GM11168 (cell line): ENCODE measurements at regions not wholly inside any gene's neighbourhood (a gene's known extent, or its start where the extent isn't known, plus 50 kb on each side); places are given as distances from the start of the nearest gene placed in this dataset.
"Not testable (repeated sequence)": the region's sequence is repeated elsewhere in the genome, so short reads cannot be mapped to it uniquely, and the experiment has no call there.

Source experiments
- in situ Hi-C: fragments of 300-500 bp; cut with MboI; formaldehyde crosslinking; loops from one replicate; pipeline ENCODE4 v1.12.0; 2022; ENCODE audit warnings: low sequenced_read_pairs; ENCODE audit not compliant: unreplicated experiment

DNA sequence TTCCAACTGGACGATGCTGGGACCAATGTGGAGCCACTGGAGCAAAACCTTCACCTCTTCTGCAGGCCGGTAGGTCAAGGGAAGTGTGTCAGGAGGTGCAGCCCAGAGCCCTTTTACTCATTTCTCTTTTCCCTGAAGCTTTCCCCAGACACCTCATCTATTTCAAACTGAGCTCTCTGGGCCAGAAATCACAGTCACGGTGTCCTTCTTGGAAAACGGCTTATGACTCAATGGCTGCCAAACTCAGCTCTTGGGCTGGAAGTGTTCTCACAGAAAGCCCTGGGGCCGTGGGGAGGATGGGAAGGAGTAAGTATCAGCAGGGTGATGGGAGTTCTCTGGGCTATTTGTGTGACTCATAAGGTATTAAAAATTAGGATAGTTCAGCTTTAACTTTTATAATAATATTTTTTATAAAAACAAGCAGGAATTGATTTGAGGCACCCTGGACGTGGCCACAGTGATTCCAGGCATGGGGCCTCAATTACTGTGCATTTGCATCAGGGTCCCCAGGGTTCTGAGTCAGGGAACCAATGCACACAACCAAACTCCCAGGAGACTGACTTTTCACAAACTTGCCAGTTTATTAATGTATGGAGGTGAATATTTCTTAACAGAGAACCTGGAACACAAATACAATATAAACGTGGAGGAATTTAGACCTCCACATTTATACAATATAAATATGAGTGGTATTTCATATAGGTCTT, 187.4 kb upstream of the TMEM72 start:
- in situ Hi-C loops = no loop called here

DNA sequence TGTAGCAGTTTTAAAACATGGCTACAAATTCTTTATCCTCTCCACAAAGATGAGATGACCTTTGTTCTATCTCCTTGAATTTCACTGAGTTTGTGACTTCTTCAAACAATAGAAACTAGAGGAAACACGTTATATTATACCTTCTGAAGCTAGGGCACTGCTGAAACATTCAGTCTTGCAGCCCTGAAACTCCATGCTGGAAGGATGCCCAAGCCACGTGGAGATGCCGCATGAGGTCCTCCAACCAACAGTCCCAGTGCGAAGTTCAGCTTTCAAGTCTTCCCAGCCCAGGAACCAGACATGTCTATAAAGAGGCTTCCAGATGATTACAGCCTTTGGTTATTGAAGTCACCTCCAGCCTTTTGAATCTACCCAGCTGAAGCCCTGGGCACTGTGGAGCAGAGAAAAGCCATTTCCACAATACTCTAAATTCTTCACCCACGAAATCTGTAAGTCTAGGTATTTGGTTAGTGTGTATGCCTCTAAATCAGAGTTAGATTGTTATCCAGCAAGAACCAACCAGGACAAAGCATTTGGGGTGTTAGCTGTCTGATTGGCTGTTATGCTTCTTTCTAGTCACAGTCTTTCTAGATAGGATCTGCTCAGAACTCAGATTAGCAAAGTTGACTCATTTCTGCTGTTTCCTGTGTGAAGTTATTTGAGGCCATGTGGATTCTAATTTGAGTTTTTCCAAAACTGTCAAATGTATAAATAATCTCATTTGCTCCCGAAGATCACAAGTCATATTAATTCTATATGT, 186.5 kb upstream of the TMEM72 start:
- in situ Hi-C loops = no loop called here

DNA sequence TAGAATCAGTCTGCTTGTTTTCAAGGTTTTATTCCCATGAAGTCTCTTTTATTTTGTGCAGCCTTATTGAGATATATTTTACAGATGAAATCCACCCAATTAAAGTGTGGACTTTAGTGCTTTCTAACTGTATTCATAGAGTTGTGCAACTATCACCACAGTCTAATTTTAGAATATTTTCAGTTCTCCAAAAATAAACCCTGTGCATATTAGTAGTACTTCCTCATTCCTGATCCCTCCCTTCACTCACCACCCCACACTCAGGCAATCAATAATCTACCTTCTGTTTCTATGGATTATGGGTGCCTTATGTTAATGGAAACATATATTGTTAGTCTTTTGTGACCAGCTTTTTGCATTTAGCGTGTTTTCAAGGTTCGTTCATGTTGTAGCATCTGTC, 185.7 kb upstream of the TMEM72 start:
- in situ Hi-C loops = no loop called here

DNA sequence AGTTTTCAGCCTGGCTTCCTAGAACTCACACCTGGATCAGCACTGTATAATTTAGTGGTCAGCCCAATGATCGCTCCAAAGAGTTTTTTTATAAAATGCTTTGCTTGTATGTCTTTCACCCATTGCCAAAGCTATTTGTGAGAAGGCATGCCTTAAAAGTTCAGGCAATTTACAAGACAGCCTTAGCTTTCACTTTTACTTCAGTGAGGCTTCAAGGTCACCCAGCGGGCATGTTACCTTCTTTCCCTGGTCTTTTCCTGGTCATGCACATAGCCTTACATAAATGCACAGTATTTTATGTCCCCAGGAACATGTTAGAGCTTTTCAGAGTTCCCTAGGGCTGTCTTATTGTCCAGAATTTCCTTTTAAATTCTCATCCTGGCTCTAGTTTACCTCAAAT, 179.9 kb upstream of the TMEM72 start:
- in situ Hi-C loops = no loop called here

DNA sequence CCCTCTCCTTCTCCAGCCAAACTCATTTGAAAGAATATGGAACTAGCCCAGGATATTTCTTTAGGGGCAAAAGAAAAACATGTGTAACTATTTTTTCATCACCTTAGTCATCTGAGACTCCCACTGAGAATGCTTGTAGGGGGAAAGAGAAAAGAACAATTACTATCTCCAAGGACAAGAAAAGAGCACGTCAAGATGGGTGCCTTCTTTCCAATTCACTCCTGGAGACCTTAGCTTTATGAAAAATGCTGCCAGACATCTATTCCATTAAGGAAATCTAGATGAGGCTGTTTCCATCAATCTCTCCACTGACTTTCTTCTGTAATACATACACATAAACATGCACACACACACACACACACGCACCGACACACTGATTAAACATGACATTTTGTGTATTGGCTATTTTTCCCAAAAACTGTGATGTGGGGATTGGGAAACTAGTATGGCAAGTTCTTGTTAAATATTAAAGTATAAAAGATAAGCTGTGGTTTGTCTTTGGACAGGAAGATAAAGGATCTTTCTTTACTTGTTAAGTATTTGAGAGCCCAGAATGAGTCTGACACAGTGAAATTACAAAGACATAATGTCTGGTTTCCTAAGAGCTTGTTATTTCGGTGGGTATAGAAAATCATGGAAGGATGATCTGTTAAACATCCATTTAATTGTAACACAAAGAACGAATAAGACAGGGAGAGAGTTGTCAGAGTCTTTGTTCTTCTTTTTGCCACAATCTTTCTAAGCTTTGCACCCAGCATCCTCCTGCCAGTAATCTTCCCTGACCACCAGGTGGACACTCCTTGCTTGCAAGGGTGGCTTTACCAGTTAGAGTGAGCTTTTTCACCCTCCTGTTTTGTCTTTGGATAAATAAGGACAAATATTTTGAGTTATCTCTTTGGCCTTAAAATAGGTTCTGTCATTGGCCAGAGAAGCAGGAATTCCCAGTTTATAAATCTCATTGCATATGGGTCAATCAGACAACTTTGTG, 177.3 kb upstream of the TMEM72 start:
- in situ Hi-C loops = no loop called here

DNA sequence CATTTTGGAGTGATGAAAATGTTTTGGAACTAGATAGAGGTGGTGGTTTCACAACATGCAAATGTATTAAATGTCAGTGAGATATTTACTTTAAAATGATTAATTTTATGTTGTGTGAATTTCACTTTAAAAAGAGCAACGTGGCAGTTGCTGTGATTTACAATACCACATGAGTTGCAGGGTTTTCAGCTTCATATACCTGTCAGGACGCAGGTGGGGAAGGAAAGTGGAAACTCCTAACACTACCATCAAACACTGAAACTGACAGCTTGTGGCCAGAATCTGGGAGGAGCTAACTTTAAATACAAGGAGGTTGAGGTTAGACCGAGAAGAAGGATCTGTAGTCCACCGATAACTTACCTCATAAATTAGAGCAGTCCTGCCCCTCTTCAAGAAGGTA, 168.9 kb upstream of the TMEM72 start:
- in situ Hi-C loops = no loop called here

DNA sequence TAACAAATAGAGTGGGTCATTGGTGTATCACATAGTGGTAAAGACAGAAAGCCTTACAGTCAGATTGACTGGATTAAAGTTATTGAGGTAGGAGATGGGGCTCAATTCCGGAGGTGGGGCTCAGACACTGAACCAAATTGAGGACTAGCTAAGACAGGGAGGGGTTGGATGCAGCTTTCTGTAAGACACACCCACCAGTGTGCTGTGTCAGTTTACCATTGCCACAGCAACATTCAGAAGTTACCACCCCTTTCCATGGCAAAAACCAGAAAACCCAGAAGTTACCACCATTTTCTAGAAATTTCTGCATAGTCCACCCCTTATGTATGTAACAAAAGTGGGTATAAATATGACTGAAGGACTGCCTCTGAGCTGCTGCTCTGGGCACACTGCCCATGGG, 167.6 kb upstream of the TMEM72 start:
- in situ Hi-C loops = no loop called here

DNA sequence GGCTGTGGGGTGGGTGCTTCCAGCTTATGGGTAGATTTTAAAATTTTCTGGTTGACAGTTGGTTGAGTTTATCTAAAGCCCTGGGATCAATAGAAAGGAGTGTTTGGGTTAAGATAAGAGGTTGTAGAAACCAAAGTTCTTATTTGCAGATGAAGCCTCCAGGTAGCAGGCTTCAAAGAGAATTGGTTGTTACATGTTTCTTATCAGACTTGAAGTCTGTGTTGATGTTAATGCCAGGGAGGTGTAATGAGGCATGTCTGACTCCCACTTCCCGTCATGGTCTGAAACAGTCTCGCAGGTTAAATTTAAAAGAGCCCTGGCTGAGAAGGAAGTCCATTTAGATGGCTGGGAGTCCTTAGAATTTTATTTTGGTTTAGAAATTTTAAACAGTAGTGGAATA, 165.2 kb upstream of the TMEM72 start:
- in situ Hi-C loops = no loop called here

DNA sequence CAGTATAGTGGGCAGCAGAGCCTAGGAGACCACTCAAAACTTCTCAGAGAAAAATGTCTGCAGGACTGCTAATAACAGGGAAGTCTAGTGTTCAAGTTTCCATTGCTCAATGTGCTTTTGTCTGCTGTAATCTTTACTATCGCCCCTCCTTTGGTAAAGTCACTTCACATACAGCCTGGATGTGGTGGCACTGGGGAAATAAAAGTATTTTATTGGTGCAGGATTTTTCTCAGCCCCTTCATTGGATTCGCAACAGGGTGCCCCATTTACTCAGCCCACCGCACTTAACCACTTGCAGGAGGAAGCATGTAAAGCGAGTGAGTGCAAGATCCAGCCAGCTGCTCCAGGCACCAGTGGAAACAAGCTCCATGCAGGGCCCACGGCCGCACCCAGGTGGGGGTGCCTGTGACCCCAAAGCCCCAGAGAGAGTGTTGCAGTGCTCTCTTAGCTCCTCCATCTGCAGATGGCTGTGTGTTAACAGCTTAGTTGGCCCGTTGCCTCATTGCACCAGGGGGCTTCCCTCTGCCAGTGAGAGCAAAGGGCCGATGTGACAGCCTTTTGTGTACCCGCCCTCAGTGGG, 163.5 kb upstream of the TMEM72 start:
- in situ Hi-C loops = no loop called here

DNA sequence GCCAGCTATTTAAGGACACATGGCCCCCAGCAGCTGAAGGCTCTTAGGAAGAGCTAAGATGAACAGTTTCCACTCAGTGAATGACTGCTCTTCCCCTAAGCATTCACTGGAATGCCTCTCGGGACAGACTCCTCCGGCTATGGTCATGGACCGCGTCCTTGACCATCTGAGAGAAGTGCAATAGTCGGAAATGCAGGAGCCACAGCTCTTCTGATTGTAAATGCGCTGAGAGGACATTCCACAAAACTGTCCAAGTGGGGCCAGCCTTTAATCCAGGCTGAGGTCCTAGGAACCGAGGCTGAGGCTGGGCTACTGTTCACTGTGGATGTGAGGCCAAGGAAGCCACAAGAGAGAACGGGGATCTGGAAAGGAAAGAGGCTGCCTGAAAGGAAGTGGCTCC, 162.0 kb upstream of the TMEM72 start:
- in situ Hi-C loops = no loop called here

DNA sequence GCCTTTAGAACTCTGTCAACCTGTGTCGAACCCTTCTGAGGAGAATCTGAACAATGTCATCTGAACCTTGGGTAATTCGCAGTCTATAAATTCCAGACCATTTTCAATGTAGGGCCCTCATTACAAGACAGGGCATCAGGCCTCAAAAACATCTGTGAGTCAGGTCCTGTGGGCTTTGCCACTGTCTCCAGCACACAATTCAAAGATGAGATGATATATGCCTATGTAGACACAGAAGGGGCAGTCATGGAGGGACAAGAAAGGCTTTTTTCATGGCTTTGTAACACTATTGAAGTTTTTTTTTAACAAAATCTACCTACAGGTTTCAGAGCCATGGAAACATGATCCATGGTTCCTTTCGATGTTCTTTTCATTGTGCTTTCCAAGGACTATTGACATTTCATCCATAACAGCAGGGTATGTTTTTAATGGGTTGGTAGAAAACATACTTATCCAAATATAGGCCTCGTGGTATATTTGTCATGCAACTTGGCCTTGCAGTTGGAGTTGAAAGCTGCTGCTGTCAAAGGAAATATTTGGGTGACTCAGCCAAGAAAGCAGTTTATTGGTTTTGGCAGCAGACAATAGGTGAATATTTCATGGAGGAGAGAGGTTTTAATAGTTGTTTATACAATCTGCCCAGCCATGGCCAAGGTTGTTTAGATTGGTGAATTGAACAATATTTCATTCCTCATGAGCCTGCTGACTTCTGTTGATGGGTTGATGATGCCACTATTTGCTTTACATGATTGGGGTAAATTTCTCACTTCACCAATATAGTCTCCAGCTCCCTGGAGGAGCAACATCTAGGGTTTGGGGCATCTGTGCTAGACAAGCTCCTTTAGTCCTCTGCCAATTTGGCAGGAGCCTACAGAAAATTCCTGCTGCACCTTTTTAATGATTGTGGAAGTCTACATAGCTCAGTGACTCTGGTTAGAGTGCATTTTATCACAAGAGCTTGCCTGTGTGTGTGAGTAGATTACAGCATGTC, 158.4 kb upstream of the TMEM72 start:
- in situ Hi-C loops = no loop called here

DNA sequence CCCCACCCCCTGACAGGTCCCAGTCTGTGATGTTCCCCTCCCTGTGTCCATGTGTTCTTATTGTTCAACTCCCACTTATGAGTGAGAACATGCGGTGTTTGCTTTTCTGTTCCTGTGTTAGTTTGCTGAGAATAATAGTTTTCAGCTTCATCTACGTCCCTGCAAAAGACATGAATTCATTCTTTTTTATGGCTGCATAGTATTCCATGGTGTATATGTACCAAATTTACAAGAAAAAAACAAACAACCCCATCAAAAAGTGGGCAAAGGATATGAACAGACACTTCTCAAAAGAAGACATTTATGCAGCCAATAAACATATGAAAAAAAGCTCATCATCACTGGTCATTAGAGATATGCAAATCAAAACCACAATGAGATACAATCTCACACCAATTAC, 156.8 kb upstream of the TMEM72 start:
- in situ Hi-C loops = not testable (repeated sequence)

DNA sequence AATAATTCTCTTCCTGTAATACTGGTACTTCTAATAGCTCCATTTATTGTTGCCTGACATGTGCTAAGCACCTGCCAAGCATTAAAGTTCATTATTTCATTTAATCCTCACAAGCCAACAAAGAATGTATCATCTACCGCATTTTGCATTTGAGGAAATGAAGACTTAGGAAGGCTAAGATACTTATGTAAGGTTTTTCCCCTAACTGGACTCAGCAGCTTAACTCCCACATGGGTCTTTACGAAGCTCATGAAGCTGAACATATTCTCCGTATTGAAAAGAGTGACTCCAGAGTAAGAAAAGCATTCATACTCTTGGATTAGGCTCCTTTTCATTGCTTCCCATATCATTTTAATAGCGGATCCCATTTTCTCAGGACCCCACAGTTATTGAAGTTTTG, 155.7 kb upstream of the TMEM72 start:
- in situ Hi-C loops = no loop called here

DNA sequence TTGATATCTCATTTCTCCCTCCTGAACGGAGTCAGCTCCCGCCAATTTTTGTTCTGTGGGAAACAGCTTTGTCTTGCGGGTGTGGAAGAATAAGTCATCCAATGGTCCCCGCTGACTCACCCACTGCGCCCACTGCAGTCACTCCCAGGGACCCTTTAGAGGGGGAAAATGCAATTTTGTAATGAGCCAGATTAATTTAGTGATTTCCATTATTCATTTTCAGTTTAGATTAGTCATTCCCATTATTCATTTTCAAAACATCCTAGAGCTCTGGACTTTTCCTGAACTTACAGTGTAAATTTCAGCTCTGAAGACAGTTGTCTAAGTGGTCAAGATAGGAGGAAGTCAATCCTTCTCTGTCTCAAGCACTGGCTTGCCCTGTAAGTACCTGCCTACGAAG, 154.9 kb upstream of the TMEM72 start:
- in situ Hi-C loops = no loop called here

DNA sequence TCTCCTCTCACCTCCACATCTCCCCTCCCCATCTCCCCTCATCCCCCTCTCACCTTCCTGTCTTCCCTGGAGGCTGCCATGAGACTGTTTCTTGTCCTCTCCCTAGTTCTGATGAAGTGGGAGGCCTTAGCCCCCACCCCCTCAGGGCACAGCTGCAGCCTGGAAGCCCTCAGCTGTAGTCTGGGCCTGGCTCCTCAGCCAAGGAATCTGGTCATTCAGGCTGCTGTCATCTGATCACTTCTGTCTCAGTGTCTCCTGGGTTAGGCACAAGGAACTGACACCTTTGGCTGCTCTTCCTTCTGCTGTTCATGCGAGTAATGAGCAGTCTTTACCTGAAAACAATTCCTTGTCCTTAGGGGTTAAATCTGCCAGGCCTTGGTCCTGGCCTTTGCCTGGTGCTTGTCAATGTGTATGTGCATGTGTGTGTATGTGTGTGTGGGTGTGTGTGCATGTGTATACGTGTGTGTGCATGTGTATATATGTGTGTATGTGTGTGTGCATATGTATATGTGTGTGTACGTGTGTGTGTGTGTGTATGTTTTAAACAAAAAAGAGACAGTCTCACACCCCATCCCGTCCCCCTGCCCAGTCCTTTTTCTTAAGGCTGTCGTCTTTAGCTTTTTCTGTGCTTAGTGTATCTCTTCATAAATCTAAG, 153.5 kb upstream of the TMEM72 start:
- in situ Hi-C loops = no loop called here

DNA sequence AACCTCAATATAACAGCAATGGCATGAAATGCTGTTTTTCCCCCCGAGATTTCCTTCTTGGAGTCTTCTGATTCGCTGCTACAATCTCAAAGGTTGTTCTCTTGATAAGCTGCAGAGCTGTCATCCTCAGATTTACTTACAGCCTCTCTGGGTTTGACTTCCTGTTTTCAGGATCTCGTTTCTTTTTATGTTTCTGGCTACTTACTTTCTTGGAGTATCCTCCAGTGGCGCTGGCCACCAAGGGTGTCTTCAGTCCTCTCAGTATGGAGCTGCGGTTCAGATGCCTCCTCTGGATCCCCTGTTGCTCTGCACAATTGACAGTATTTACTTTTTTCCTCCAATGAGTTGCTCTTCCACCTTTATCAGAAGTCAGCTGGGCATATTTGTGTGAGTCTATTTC, 152.0 kb upstream of the TMEM72 start:
- in situ Hi-C loops = no loop called here

DNA sequence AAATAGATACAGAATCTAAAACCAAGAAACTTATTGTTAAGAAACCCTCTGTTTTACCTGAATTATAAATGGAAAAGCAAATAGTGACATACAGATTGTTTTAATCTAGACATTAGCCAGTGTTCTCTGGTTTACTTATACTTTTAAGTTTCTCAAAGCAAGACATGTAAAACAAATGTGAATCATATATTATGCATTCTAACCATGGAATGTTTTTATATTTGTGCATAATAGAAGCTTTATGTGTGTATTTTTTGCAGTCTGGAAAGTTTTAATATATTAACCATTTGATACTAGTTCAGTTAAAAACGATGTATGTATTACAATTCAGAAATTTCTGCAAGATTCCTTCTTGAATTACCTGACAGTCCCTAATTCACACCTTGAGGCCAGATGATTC, 150.6 kb upstream of the TMEM72 start:
- in situ Hi-C loops = no loop called here

DNA sequence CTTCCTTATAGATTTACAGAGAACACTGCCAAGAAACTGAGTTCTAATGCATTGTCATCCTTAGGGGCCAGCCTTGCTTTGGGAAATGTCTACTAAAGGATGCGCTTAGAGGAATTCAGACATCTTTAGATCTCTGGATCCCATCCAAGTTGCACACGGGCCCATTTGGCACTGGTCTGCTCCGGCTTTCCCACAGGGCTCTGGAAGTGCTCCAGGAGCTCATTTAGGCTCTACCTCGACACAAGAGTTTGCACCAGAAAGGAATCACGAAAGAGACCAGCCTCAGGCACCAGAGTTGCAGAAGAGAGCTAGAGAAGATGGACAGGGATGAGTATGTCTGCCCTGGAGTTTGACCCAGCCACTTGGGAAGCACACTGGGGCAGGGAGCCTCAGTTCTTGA, 150.1 kb upstream of the TMEM72 start:
- in situ Hi-C loops = no loop called here

DNA sequence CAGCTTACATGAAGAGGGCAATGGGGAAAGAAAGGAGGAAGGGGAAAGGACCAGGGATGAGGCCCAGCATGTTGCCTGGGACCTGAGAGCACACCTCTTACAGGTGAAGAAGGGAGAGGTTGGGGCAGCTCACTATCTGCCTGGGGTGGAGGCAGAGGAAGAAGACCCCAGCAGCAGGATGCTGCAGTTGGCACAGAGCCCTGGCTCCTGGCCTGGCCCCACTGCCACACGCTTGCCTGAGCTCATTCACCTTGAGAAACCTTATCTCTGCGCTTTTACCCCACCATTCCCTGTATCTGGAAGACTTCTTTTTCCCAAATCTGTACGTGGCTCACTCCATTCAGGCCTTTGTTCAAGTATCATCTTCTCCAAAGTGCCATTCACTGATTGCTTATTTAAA, 147.8 kb upstream of the TMEM72 start:
- in situ Hi-C loops = no loop called here
